NT2/D1 (cell line): ENCODE measurements at regions not wholly inside any gene's neighbourhood (a gene's known extent, or its start where the extent isn't known, plus 50 kb on each side); places are given as distances from the start of the nearest gene placed in this dataset.

Experiments used
- SUZ12 ChIP-seq: IDR thresholded peaks from 2 replicates; pipeline ENCODE4 v1.6.1; 2011; ENCODE audit not compliant: insufficient read length, insufficient read depth; ENCODE audit errors: extremely low read depth
- ZNF274 ChIP-seq: IDR thresholded peaks from 2 replicates; pipeline ENCODE4 v1.6.1; 2011; ENCODE audit warnings: mild to moderate bottlenecking, low read depth, low read length

GRCh38 chrX:151812661-151813060, 78.1 kb downstream of the CNGA2 start:
- TF ChIP-seq ZNF274 (no peak), SUZ12 (no peak)
